Cardiac muscle cell (in vitro differentiated cells and primary cell): ENCODE measurements at regions not wholly inside any gene's neighbourhood (a gene's known extent, or its start where the extent isn't known, plus 50 kb on each side); places are given as distances from the start of the nearest gene placed in this dataset.
"Not testable (repeated sequence)": the region's sequence is repeated elsewhere in the genome, so short reads cannot be mapped to it uniquely, and the experiment has no call there.

Source experiments
- DNase-seq, 2 donors: peaks; one replicate each; pipeline versions ENCODE4 v3.0.0 to v3.0.0-alpha.2; 2010 to 2017; ENCODE audit warnings: low read depth in 1 of 2, low spot score in 1 of 2
- H3K27ac ChIP-seq: fragments of 200-600 bp; sonication (generic); 2 replicates; pipeline ENCODE4 v1.5.1; 2016
- H3K27me3 ChIP-seq: fragments of 200-600 bp; sonication (generic); 2 replicates; pipeline ENCODE4 v1.6.0; 2016; ENCODE audit warnings: control low read depth
- H3K36me3 ChIP-seq: fragments of 200-600 bp; sonication (generic); 2 replicates; pipeline ENCODE4 v1.5.1; 2016; ENCODE audit warnings: control low read depth
- H3K4me1 ChIP-seq: fragments of 200-600 bp; sonication (generic); 2 replicates; pipeline ENCODE4 v1.8.1; 2017; ENCODE audit warnings: low read depth, mild to moderate bottlenecking, mixed run types
- H3K4me3 ChIP-seq: fragments of 200-600 bp; sonication (generic); 2 replicates; pipeline ENCODE4 v1.5.1; 2016; ENCODE audit warnings: mild to moderate bottlenecking
- H3K9me3 ChIP-seq: fragments of 200-600 bp; sonication (generic); 2 replicates; pipeline ENCODE4 v1.5.1; 2017; ENCODE audit warnings: low read depth, mild to moderate bottlenecking, control low read depth
- TF ChIP-seq, protein P1 (sequence below): IDR thresholded peaks from 2 replicates; pipeline ENCODE4 v1.5.1; 2012; ENCODE audit warnings: low read depth, mild to moderate bottlenecking, low read length

DNA sequence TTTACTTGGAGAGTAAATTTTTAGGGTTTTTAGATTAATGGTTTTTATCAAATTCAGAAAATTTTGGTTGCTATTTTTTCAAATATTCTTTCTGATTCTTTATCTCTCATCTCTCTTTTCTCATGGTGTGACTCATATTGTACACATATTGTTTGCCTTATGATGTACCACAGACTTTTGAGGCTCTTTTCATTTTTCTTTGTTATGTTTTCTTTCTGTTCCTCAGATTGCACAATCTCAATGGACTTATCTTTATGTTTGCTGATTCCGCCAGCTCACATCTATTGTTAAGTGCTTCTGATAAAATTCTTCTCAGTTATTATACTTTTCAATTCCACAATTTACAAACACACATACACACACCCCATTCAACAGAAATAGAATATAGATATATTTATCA is 168.2 kb upstream of the IGFBP3 start:
- Histone ChIP-seq H3K9me3 (no peaks in the 10 kb centered on the region), H3K36me3 (no peaks in the 10 kb centered on the region), H3K4me3 (no peak overlapping the region), H3K4me1 (no peaks in the 10 kb centered on the region), H3K27me3 (no peaks in the 10 kb centered on the region), H3K27ac (no peak overlapping the region)
- peak in 1 of 2 donors; percentile 54 for DNase-seq
- TF ChIP-seq, protein P1, sequence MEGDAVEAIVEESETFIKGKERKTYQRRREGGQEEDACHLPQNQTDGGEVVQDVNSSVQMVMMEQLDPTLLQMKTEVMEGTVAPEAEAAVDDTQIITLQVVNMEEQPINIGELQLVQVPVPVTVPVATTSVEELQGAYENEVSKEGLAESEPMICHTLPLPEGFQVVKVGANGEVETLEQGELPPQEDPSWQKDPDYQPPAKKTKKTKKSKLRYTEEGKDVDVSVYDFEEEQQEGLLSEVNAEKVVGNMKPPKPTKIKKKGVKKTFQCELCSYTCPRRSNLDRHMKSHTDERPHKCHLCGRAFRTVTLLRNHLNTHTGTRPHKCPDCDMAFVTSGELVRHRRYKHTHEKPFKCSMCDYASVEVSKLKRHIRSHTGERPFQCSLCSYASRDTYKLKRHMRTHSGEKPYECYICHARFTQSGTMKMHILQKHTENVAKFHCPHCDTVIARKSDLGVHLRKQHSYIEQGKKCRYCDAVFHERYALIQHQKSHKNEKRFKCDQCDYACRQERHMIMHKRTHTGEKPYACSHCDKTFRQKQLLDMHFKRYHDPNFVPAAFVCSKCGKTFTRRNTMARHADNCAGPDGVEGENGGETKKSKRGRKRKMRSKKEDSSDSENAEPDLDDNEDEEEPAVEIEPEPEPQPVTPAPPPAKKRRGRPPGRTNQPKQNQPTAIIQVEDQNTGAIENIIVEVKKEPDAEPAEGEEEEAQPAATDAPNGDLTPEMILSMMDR = no peak

DNA sequence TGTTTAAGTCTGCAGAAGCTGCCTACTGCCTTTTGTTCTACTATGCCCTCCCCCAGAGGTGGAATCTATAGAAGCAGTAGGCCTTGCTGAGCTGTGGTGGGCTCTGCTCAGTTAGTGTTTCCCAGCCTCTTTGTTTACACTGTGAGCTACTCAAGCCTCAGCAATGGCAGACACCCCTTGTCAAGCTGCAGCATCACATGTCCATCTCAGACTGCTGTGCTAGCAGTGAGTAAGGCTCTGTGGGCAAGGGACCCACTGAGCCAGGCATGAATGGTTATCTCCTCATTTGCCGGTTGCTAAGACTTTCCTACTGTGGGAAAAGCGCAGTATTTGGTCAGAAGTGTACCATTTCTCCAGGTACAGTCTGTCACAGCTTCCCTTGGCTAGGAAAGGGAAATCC is 167.4 kb upstream of the IGFBP3 start:
- not testable (repeated sequence) for DNase-seq, H3K4me3 ChIP-seq, H3K27me3 ChIP-seq, H3K36me3 ChIP-seq, H3K27ac ChIP-seq, H3K9me3 ChIP-seq, H3K4me1 ChIP-seq

DNA sequence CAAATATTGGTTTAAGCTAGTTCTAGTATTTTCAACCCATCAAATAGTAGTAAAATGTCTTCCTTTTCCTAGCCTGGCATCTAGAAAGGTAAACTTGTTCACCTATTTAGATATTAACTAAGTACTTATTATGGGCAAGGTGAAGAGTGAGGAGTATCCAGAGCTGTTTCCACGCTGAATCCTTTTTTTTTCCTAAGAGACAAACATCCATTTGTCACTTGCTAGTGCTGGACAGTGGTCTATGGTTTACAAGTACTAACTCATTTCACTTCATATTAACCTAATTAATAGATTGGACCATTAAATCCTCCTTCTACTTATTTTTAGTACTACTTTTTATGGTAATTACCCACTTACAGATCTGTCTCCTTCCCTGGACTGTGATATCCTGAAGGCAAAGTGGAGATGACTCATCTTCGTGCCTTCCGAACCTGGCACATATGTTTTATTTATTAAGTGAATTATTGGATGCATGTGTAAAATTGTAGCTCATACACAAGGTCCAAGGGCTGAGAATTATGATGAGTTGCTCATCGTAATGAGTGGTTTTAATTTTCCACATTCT is 159.6 kb upstream of the IGFBP3 start:
- no peaks in the 10 kb centered on the region for H3K36me3 ChIP-seq
- TF ChIP-seq, protein P1 = no peak

DNA sequence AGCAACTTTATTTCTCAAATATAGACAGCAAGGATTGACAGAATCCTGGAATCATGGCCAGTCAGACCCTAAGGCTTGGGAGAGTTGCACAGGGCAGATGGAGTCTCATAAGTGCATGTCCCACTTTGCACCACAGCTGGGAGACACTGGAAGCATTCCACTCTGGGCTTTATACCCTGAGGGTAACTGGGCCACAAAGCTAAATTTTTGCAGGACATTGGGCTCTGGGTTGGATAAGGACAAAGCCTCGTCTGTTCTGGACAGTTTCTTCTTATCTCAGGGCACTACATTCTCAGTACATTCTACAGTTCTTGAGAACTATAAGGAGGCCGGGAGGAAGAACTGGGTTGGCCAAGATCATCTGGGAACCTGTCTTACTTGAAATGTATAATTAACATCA is 158.3 kb upstream of the IGFBP3 start:
- DNase-seq = no peak
- peaks cover 5% of the 10 kb centered on the region for H3K4me1 ChIP-seq
- H3K27ac ChIP-seq = no peak overlapping the region
- no peaks in the 10 kb centered on the region for H3K27me3 ChIP-seq
- H3K4me3 ChIP-seq = no peak overlapping the region
- TF ChIP-seq, protein P1 = no peak
- no peaks in the 10 kb centered on the region for H3K36me3 ChIP-seq
- no peaks in the 10 kb centered on the region for H3K9me3 ChIP-seq

More for the DNA sequence above, 159.6 kb upstream of the IGFBP3 start:
- no peaks in the 10 kb centered on the region for H3K9me3 ChIP-seq
- peaks cover 5% of the 10 kb centered on the region for H3K4me1 ChIP-seq
- DNase-seq = no peak
- H3K27ac ChIP-seq = no peak overlapping the region
- H3K27me3 ChIP-seq = no peaks in the 10 kb centered on the region
- no peak overlapping the region for H3K4me3 ChIP-seq

DNA sequence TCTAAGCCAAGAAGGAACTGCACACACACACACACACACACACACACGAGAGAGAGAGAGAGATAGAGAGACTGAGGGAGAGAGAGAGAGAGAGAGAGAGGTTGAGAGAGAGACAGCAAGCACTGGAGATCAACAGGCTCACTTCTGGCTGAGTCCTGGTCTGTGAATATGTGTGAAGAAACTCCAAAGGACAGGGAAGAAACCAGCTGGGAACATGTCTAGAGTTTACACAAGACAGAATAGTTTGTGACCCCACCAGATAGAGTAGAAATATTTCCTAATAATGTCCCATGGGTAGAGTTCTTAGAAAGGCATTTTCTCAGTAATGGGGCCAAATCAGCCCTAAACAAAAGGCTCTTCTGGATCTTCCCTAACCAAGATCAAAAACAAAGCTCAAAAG is 155.5 kb upstream of the IGFBP3 start:
- Histone ChIP-seq H3K27ac (no peak overlapping the region), H3K9me3 (no peaks in the 10 kb centered on the region), H3K4me1 (peaks cover 3% of the 10 kb centered on the region), H3K27me3 (no peaks in the 10 kb centered on the region), H3K4me3 (no peak overlapping the region), H3K36me3 (no peaks in the 10 kb centered on the region)
- TF ChIP-seq, protein P1 = no peak
- DNase-seq = peak in 1 of 2 donors; percentile 43

DNA sequence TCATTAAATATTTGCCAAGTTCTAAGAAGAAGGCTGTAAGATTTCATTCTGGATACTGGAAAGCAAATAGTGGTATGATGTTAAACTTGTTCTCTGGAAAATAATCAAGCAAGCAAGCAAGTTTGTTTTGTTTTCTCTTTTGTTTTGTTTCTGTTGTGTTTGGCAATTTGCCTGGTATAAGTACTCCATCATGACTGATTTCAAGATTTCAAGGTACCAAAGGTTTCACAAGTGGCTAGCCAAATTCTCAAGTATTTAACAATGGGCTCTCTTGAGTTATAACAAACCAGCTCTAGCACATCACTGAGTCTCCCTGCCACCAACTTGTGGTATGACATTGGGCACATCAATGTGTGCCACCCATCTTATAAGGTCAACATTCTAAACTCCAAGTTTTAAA is 151.7 kb upstream of the IGFBP3 start:
- Histone ChIP-seq H3K4me1 (no peaks in the 10 kb centered on the region), H3K27ac (no peak overlapping the region), H3K27me3 (no peaks in the 10 kb centered on the region), H3K36me3 (no peaks in the 10 kb centered on the region), H3K4me3 (no peak overlapping the region), H3K9me3 (no peaks in the 10 kb centered on the region)
- peak in 1 of 2 donors; percentile 49 for DNase-seq
- TF ChIP-seq, protein P1 = no peak
